ENCODE measurements at regions not wholly inside any gene's neighbourhood (a gene's known extent, or its start where the extent isn't known, plus 50 kb on each side); places are given as distances from the start of the nearest gene placed in this dataset.
"Not testable (repeated sequence)": the region's sequence is repeated elsewhere in the genome, so short reads cannot be mapped to it uniquely, and the experiment has no call there.

DNA sequence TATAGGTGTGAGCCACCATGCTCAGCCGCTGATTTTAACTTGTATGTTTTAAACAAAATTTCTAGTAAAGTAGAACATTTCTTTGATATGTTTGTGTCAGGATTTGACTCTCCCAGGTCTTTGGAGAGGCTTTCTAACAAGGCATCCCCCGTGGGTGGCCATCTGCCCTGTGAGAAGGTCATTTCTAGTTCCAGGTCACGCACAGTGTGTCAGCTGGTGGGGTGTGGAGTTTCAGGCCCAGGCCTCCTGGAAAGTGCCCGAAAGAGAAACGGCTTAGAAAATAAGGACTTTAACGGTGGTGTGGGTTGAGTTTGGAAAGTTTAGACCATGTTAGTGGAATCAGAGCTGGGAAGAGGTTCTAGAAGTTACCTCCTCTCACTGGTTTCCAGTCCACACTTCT is 61.0 kb downstream of the SPDYE17 start:
- not testable (repeated sequence) for DNase-seq (ENCODE audit: low read depth)

DNA sequence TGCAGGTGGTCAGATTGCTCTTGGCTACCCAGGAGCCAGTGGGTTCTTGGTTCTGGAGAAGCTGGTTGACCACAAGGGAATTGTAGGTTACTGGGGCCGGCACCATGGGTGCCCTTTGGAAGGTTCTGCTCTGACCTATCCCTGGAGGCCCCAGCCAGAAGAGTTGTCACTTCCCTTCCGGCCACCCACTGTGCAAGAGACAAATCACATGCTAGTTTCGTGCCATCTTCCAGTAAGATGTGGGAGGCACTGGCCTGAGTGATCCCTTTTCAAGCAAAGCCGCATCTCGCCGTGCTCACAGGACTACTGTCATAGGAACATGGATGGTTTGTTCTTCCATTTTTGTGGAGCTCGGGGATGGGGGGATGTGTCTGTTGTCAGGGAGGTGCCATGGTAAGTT is 62.3 kb downstream of the SPDYE17 start:
- DNase-seq (ENCODE audit: low read depth): not testable (repeated sequence)

DNA sequence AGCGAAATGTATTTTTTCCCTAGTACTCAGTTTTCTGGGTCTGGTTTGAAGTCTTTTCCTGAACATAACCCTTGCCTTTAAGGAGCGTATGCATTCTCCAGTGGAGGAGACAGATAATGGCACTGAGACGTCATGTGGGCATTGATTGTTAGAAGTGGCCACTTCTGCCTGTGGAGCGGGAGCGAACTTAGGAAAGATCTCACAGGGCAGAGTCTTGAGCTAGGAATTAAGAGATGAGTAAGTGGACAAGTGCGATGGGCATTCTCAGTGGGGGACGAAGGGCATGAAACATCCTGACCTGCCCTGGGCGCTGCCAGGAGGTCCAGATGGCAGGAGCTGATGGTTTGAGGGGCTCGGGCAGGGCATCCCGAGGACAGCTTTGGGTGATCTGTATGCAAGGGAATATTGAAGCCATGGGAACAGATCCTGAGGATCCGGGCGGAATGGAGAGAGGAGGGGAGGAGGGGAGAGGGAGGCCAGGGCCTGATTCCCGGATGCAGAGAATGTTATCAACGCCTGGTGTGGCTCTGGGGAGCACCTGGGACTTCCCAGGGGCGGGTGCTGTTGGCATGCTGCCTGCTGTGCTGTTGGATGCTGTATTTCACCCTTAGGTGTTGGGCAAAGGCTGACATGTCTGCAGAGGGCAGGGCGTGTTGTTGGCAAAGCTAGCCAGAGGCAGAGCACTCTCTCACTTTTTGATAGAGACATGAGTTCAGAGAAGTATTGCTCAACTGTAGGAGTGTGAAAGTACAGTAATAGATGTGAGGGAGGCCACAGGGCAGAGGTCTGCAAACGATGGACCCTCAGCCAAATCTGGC is 66.2 kb downstream of the SPDYE17 start:
- DNase-seq (ENCODE audit: low read depth): not testable (repeated sequence)

GRCh38 chr7:76964050-76964449 is 68.1 kb downstream of the SPDYE17 start:
- DNase-seq (ENCODE audit: low read depth): not testable (repeated sequence)

- DNase-seq (ENCODE audit: low read depth): not testable (repeated sequence)
Measured at GRCh38 chr7:76963061-76963460, 69.1 kb downstream of the SPDYE17 start.

DNA sequence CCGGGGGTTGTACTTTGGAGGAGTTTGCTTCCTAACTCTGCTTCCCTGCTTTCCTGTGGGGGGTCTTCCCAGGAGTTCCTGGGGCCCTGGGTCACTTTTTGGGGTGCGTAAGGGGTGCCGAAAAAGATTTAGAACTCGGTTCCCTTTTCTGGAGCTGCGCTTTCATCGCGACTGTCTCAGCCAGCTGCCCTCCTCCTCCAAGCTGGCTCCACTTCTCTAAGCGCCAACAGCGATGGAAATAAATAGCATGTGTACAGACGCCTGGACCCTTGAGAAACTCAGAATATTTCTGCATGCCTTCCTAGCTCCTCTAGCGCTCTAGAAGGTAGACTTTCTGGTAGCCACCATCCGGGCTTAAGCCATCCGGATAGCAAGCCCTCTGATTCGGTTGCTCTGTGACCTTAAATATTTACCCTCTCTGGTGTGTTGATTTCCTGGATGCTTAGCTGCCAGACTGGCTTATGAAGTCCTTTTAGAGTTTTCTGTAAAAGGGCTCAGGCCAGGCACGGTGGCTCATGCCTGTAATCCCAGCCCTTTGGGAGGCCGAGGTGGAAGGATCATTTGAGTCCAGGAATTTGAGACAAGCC is 71.7 kb downstream of the SPDYE17 start:
- DNase-seq (ENCODE audit: low read depth): not testable (repeated sequence)

DNA sequence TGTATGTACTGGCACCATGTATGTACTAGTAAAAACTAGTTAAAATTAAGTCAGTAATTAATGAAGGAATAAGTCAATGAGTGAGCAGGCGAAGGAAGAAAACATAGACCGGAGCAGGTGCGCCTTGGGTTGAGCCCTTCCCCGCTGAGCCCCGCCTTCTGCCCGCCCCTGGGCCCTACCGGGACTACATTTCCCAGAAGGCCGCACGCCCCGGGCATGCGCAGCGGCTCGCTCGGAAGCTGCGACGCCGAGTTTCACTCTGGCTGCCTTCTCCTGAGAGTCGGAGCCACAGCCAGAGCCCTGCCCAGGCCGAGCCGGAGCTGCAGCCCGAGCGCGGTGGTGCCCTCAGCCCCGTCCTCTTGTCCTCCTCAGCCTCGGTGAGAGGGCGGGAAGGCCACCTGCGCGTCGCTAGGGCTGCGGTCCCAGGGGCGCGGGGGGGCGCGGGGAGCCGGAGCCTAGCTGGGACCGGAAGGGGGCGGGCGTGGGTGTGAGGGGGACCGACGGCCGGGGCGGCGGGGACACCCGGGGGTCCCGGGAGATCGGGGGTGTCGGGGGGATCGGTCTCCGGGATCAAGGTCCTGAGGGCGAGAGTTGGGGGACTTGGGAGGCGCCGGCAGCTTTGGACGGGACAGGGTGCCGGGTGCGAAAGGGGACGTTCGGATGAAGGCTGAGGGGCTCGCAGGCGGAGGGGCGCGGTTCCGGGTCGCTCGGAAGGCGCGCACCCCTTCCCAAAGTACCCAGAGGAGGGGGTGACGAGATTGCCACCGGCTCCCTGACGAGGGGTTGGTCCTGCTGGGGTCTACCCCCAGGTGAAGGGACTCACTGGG is 72.4 kb downstream of the SPDYE17 start:
- not testable (repeated sequence) for DNase-seq (ENCODE audit: low read depth)

- DNase-seq (ENCODE audit: low read depth): not testable (repeated sequence)
Measured at GRCh38 chr7:76956531-76956930, 75.6 kb downstream of the SPDYE17 start.

- not testable (repeated sequence) for DNase-seq (ENCODE audit: low read depth)
Measured at GRCh38 chr7:76955124-76955523, 77.0 kb downstream of the SPDYE17 start.

GRCh38 chr7:76944603-76945002 is 87.6 kb downstream of the SPDYE17 start:
- DNase-seq (ENCODE audit: low read depth): not testable (repeated sequence)

- DNase-seq (ENCODE audit: low read depth): not testable (repeated sequence)
Measured at GRCh38 chr7:76941809-76942765, 90.1 kb downstream of the SPDYE17 start.

DNA sequence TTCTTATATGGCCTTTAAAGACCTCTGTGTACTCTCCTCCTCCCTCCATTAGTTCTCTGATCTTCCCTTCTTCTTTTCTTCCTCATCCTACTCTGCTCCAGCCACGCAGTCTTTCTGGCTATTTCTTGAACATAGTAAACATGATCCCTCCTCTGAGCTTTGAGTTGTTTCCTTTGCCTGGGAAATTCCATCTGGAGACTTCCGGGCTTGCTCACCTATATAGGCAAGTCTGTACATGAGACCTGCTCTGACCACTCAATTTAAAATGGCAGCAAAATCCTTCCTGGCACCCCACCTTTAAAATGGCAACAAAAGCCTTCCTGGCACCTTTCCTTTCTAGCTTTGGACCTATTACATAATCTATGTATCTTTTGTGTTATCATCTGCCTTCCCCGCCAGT is 94.4 kb downstream of the SPDYE17 start:
- not testable (repeated sequence) for DNase-seq (ENCODE audit: low read depth)

DNA sequence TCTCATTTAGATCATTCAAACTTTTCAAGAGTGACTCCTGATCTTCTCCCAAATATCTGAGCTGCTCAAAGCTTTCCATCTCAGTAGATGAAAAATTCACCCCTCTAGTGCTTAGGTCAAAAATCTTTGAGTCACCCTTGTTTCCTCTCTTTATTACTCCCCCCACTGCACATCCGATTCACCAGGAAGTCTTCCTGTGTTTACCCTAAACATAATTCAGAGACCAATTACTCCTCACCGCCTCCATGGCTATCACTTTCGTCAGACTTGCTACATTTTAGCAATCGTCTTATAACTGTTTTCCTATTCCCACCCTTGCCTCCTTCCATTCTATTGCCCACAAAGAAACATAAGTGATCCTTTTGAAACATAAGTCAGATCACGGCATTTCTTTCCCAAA is 94.8 kb downstream of the SPDYE17 start:
- not testable (repeated sequence) for DNase-seq (ENCODE audit: low read depth)

- not testable (repeated sequence) for DNase-seq (ENCODE audit: low read depth)
Measured at GRCh38 chr7:76936346-76936745, 95.8 kb downstream of the SPDYE17 start.

DNA sequence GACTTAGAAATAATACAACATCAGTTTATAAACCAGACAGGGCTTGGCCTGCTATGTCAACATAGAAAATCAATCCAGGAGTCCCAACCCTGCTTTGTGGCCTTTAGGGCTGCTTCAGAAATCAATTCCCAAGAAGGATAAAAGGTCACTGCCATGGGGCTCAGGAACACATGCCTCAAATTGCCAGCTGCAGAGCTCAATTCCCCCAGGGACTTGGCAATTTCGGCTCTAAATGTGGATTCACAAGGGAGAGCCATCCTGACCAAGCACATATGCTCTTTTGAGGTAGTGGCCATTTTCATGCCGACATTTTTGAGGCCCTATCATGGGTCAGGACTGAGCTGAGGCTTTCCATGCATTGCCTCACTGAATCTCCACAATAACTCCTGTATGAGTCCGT is 97.5 kb downstream of the SPDYE17 start:
- not testable (repeated sequence) for DNase-seq (ENCODE audit: low read depth)

- DNase-seq (ENCODE audit: low read depth): not testable (repeated sequence)
Measured at GRCh38 chr7:76932957-76933356, 99.2 kb downstream of the SPDYE17 start.

GRCh38 chr7:76931441-76931840 is 100.7 kb downstream of the SPDYE17 start:
- not testable (repeated sequence) for DNase-seq (ENCODE audit: low read depth)

DNA sequence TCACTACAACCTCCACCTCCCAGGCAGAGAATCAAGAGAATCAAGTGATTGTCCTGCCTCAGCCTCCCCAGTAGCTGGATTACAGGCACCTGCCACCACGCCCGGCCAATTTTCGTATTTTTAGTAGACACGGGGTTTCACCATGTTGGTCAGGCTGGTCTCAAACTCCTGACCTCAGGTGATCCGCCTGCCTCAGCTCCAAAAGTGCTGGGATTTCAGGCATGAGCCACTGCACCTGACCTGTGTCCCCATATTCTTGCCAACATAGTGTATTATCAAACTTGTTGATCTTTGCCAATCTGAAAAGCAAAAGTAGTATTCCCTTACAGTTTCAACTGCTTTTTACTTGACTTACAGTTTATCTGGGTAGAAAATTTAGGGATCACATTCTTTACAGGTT is 101.7 kb downstream of the SPDYE17 start:
- not testable (repeated sequence) for DNase-seq (ENCODE audit: low read depth)

DNA sequence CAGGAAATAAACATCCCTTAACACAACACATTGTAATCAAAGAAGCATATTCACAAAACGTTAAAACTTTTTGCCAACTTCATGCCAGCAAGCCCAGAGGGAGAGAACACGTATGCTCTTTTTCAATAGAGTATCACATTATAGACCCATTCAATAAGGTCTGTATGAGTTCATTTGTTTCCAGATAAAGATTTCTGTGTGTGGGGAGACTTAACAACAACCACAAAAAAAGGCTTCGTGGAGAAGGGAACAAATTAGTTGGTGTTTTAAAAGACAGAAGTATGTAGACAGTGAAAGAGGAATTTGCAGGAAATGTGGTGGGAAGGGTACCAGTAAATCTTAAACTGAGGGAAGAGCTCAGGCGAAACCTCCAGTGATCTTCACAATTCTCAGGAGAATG is 103.4 kb downstream of the SPDYE17 start:
- not testable (repeated sequence) for DNase-seq (ENCODE audit: low read depth)

DNA sequence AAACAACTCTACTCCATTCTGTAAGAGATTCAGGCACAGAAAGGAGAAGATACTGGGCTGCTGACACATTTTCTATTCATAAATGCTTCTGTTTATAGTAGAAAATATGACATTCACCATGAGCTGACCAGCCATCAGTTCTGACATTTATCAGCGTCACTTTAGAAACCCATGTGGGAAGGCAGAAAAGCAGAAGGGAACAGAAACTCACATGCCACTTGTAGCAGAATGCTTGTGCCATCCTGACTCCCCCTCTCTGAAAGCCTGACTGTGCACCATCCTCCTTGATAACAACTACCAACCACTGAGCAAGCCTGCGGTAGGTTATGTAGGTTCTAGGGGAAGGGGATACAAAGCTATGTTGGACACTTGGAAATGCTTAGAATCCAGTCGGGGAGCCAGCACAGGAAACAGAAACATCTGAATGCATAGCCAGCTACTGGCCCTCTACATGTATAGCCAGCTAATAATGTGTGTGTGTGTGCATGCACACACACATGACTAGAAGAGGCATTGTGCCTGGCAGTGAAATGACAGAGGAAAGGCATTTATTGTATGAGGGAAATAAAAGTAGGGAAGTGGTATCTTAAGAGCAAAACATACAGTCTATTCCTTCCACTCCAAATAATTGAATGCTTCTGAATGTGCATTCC is 104.3 kb downstream of the SPDYE17 start:
- DNase-seq (ENCODE audit: low read depth): not testable (repeated sequence)

- not testable (repeated sequence) for DNase-seq (ENCODE audit: low read depth)
Measured at GRCh38 chr7:76926416-76926815, 105.7 kb downstream of the SPDYE17 start.
